Activated naive CD4-positive, alpha-beta T cell treated with anti-CD3 and anti-CD28 coated beads for 36 hours (primary cell): ENCODE measurements at regions not wholly inside any gene's neighbourhood (a gene's known extent, or its start where the extent isn't known, plus 50 kb on each side); places are given as distances from the start of the nearest gene placed in this dataset.

ENCODE experiments used
- CTCF ChIA-PET: fragments of 350-600 bp; sonication (Branson Sonifier 250); formaldehyde crosslinking; loops from one replicate; lab custom pipeline; 2021; ENCODE audit warnings: antibody characterized with exemption; lab: Charles Lee
- DNase-seq: peaks from one replicate; pipeline ENCODE4 v3.0.0-alpha.2; 2020
- H3K27ac Mint-ChIP-seq: one replicate; pipeline ENCODE4 v1.8.0; 2021; ENCODE audit warnings: mild to moderate bottlenecking, mixed read lengths
- H3K27me3 Mint-ChIP-seq: one replicate; pipeline ENCODE4 v1.8.0; 2021; ENCODE audit warnings: low read depth, mixed read lengths
- H3K36me3 Mint-ChIP-seq: one replicate; pipeline ENCODE4 v1.8.0; 2021; ENCODE audit warnings: low read depth, mixed read lengths
- H3K4me1 Mint-ChIP-seq: one replicate; pipeline ENCODE4 v1.8.0; 2021; ENCODE audit warnings: low read depth, mixed read lengths
- H3K4me3 Mint-ChIP-seq: one replicate; pipeline ENCODE4 v1.8.0; 2021; ENCODE audit warnings: mild to moderate bottlenecking, moderate library complexity, mixed read lengths
- H3K9me3 Mint-ChIP-seq: one replicate; pipeline ENCODE4 v1.8.0; 2021; ENCODE audit warnings: mixed read lengths
- intact Hi-C: fragments of 100-400 bp; cut with micrococcal nuclease; formaldehyde crosslinking; loops from one replicate; pipeline ENCODE4 v1.15.1; 2023

DNA sequence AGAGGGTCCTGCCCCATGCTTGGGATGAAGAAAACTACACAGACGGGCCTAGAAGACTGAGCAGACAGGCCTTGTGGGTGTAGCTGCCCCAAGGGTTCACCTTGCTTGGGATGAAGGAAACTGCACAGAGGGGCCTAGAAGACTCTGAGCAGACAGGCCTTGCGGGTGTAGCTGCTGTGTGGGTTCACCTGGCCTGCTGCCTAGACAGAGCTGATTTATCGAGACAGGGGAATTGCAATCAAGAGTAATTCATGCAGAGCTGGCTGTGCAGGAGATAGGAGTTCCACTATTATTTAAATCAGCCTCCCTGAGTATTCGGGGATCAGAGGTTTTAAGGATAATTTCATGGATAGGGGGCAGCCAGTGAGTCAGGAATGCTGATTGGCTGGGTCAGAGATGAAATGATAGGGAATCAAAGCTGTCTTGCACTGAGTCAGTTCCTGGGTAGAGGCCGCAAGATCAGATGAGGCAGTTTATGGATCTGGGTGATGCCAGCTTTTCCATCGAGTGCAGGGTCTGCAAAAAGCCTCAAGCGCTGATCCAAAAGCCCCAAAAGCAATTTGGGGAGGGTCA is 341.4 kb downstream of the GALR1 start:
- Mint-ChIP-seq H3K27me3 (peaks cover 2% of the 10 kb centered on the region), H3K27ac (no peak overlapping the region), H3K4me1 (no peaks in the 10 kb centered on the region), H3K36me3 (no peaks in the 10 kb centered on the region), H3K4me3 (no peak overlapping the region), H3K9me3 (no peaks in the 10 kb centered on the region)
- intact Hi-C loops: no loop called here
- CTCF ChIA-PET: no interaction called here
- no peak for DNase-seq

DNA sequence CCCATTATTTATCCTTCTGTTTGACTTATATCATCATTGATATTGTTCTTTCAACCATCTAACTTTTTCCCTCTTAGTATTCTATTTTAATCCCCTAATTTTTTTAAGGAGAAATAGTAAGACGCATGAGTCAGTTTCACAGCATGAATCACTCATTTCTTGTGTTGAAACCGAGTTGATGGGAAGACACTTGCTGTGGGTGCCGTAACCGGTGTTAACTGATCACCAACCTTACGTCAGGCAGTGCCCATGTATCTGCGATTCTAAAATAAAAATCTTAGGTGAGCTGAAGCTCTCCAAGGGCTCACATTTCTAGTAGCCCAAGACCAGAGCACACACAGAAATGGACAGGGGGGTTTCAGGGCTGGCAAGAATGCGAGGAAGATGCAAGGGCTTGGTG is 348.1 kb downstream of the GALR1 start:
- no peak overlapping the region for H3K27ac Mint-ChIP-seq
- peaks cover 8% of the 10 kb centered on the region for H3K27me3 Mint-ChIP-seq

GRCh38 chr18:77600674-77601073 is 351.0 kb downstream of the GALR1 start:
- H3K36me3 Mint-ChIP-seq: no peaks in the 10 kb centered on the region
- intact Hi-C loops: no loop called here
- DNase-seq: no peak

More for the DNA sequence above, 348.1 kb downstream of the GALR1 start:
- CTCF ChIA-PET: no interaction called here
- no peaks in the 10 kb centered on the region for H3K9me3 Mint-ChIP-seq
- no peak overlapping the region for H3K4me3 Mint-ChIP-seq
- intact Hi-C loops: no loop called here
- no peak for DNase-seq
- no peaks in the 10 kb centered on the region for H3K36me3 Mint-ChIP-seq
- no peaks in the 10 kb centered on the region for H3K4me1 Mint-ChIP-seq

GRCh38 chr18:77601567-77601966 is 351.9 kb downstream of the GALR1 start:
- CTCF ChIA-PET: no interaction called here
- DNase-seq: no peak
- Mint-ChIP-seq H3K36me3 (no peaks in the 10 kb centered on the region), H3K27ac (no peak overlapping the region), H3K4me1 (no peaks in the 10 kb centered on the region), H3K27me3 (peaks cover 8% of the 10 kb centered on the region), H3K4me3 (no peak overlapping the region), H3K9me3 (no peaks in the 10 kb centered on the region)
- intact Hi-C loops: no loop called here

More at GRCh38 chr18:77600674-77601073, 351.0 kb downstream of the GALR1 start:
- no peaks in the 10 kb centered on the region for H3K9me3 Mint-ChIP-seq
- CTCF ChIA-PET: interaction anchor here (0.6 kb wide), 1 partner anchor 797 kb away, joined by 3 read pairs; no protein-coding TSS in a partner anchor
- H3K27me3 Mint-ChIP-seq: peaks cover 8% of the 10 kb centered on the region
- H3K4me1 Mint-ChIP-seq: no peaks in the 10 kb centered on the region
- no peak overlapping the region for H3K4me3 Mint-ChIP-seq
- H3K27ac Mint-ChIP-seq: no peak overlapping the region

GRCh38 chr18:77607087-77607486 is 357.4 kb downstream of the GALR1 start:
- Mint-ChIP-seq H3K4me1 (no peaks in the 10 kb centered on the region), H3K4me3 (no peak overlapping the region)
- CTCF ChIA-PET: no interaction called here

DNA sequence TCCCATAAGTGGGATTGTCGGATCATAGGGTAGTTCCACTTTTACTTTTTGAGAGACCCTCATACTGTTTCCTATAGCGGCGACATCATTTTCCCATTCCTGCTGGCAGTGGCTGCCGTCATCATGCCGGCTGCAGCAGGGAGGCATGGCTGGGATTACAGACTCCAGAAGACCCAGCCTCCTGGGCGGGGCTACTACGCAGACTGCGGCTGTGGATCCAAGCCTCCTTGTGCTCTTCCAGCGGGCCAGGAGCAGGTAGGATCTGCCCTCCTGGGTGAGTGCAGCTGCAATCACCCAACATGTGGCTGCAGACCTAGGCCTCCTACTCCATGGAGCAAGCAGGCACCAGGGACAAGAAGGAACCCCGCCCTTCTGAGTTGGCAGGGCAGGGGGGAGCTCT is 359.2 kb downstream of the GALR1 start:
- Mint-ChIP-seq H3K9me3 (no peaks in the 10 kb centered on the region), H3K4me3 (no peak overlapping the region), H3K36me3 (no peaks in the 10 kb centered on the region), H3K27ac (no peak overlapping the region), H3K27me3 (peaks cover 3% of the 10 kb centered on the region), H3K4me1 (no peaks in the 10 kb centered on the region)
- CTCF ChIA-PET: no interaction called here
- no peak for DNase-seq
- intact Hi-C loops: no loop called here

More at GRCh38 chr18:77607087-77607486, 357.4 kb downstream of the GALR1 start:
- DNase-seq: no peak
- intact Hi-C loops: no loop called here
- no peak overlapping the region for H3K27ac Mint-ChIP-seq
- no peaks in the 10 kb centered on the region for H3K9me3 Mint-ChIP-seq
- no peaks in the 10 kb centered on the region for H3K27me3 Mint-ChIP-seq
- H3K36me3 Mint-ChIP-seq: no peaks in the 10 kb centered on the region

GRCh38 chr18:77617694-77618093 is 368.0 kb downstream of the GALR1 start:
- Mint-ChIP-seq H3K4me3 (no peak overlapping the region), H3K9me3 (no peaks in the 10 kb centered on the region), H3K36me3 (no peaks in the 10 kb centered on the region), H3K4me1 (peaks cover 4% of the 10 kb centered on the region), H3K27me3 (peaks cover 20% of the 10 kb centered on the region), H3K27ac (no peak overlapping the region)
- no peak for DNase-seq
- CTCF ChIA-PET: no interaction called here
- intact Hi-C loops: no loop called here

- no peaks in the 10 kb centered on the region for H3K9me3 Mint-ChIP-seq
- no peak overlapping the region for H3K4me3 Mint-ChIP-seq
- CTCF ChIA-PET: no interaction called here
- H3K36me3 Mint-ChIP-seq: no peaks in the 10 kb centered on the region
- DNase-seq: no peak
- H3K27me3 Mint-ChIP-seq: peaks cover 12% of the 10 kb centered on the region
- intact Hi-C loops: no loop called here
- H3K27ac Mint-ChIP-seq: no peak overlapping the region
- peaks cover 4% of the 10 kb centered on the region for H3K4me1 Mint-ChIP-seq
Measured at GRCh38 chr18:77619525-77619924, 369.9 kb downstream of the GALR1 start.

DNA sequence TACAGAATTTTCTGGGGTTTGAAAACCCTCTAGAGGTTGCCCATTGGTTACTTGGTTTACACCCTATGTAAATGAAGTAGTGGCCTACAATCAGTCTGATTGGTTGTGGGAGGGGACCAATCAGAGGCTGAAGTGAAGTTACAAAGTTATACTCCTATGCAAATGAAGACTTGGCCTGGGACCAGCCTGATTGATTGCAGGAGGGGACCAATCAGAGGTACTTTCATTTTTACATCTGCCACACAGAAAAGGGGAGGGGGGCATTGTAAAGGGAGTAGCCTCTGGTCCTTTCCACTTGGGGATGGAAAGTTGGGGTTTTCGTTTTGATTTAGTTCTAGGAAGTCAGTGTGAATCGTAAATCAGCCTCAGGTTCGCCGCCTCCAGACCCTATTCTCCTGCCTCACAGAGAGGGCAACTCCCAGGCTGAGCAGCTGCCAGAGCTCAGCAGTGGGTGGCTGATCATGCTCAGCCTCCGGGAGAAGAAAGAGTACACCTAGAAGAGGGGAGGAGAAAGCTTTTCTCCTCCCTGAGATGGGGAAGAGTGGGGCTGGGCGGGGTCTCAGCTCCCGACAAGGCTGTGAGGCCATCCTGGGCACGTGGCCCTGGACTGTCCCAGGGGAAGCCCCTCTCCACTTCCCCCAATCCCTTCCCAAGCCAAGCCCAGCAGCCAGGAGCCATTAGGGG is 372.5 kb downstream of the GALR1 start:
- Mint-ChIP-seq H3K4me3 (no peak overlapping the region), H3K9me3 (no peaks in the 10 kb centered on the region), H3K36me3 (no peaks in the 10 kb centered on the region), H3K27me3 (peaks cover 3% of the 10 kb centered on the region), H3K4me1 (peaks cover 4% of the 10 kb centered on the region), H3K27ac (no peak overlapping the region)
- intact Hi-C loops: no loop called here
- CTCF ChIA-PET: no interaction called here
- DNase-seq: no peak

- Mint-ChIP-seq H3K4me3 (no peak overlapping the region), H3K27ac (no peak overlapping the region)
- intact Hi-C loops: no loop called here
Measured at GRCh38 chr18:77632758-77633157, 383.1 kb downstream of the GALR1 start.

DNA sequence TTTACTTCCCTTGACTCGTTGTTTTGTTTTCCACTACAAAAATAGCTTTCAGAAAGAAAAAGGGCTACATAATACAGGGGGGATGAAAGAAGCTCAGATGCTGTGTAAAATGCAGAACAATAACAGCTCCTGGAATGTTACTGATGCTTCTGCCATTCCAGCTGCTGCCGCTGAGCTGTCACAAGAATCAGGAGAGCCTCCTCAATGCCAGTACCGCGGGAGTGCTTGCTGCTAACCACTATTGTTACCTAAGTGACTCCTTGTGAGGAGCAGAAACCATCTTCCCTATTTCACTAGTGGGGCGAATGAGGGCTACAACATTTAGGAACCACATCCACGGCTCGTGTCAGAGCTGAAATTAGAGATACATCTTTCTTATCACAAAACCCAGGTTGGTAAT is 384.8 kb downstream of the GALR1 start:
- no peaks in the 10 kb centered on the region for H3K9me3 Mint-ChIP-seq
- peaks cover 19% of the 10 kb centered on the region for H3K27me3 Mint-ChIP-seq
- no peak overlapping the region for H3K27ac Mint-ChIP-seq
- H3K4me1 Mint-ChIP-seq: no peaks in the 10 kb centered on the region
- CTCF ChIA-PET: interaction anchor here (0.7 to 0.9 kb wide), 2 partner anchors 9 to 44 kb away, joined by 3 read pairs; no protein-coding TSS in a partner anchor
- intact Hi-C loops: no loop called here
- H3K36me3 Mint-ChIP-seq: no peaks in the 10 kb centered on the region
- no peak overlapping the region for H3K4me3 Mint-ChIP-seq
- DNase-seq: no peak

More at GRCh38 chr18:77632758-77633157, 383.1 kb downstream of the GALR1 start:
- peaks cover 16% of the 10 kb centered on the region for H3K27me3 Mint-ChIP-seq
- CTCF ChIA-PET: no interaction called here
- no peaks in the 10 kb centered on the region for H3K36me3 Mint-ChIP-seq
- H3K4me1 Mint-ChIP-seq: no peaks in the 10 kb centered on the region
- DNase-seq: no peak
- no peaks in the 10 kb centered on the region for H3K9me3 Mint-ChIP-seq

DNA sequence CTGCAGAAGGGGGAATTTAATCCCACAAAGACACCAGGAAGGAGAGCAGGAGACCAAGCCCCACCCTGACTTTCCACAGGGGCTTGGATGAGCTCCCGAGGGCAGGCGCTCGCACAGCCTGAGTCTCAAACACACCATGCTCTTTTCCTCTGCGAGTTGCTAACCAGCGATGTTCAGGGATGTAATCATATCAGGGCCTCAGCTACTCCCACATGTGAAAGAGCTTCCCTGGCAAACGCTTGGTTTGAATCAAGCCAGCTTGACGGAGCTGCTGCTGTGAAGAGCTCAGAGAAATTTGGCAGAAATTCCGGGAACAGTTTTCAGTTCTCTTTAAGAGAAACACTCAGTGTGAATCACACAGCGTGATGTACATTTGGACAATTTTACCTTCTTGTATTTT is 385.8 kb downstream of the GALR1 start:
- peaks cover 21% of the 10 kb centered on the region for H3K27me3 Mint-ChIP-seq
- DNase-seq: no peak

DNA sequence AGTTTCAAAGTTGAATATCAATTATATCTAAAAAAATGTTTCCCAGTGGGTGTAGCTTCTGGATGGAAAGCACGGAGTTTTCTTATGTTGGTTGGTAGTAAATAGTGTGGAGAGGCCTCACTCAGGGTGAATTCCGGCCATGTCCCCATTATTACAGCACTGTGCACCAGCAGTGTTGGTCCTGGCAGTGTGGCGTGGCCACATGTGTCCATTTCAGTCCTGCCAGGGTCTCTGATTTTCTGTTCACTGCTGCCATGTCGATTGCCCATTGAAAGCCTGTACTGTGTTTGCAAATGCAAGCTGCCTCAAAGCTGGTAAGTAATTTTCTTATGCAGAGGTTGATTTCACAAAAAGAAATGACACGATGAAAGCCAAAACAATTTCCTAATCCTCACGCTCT is 386.2 kb downstream of the GALR1 start:
- CTCF ChIA-PET: no interaction called here
- Mint-ChIP-seq H3K36me3 (no peaks in the 10 kb centered on the region), H3K9me3 (no peaks in the 10 kb centered on the region), H3K27ac (no peak overlapping the region), H3K4me1 (no peaks in the 10 kb centered on the region), H3K4me3 (no peak overlapping the region), H3K27me3 (peaks cover 21% of the 10 kb centered on the region)
- intact Hi-C loops: no loop called here
- no peak for DNase-seq

More for the DNA sequence above, 385.8 kb downstream of the GALR1 start:
- Mint-ChIP-seq H3K36me3 (no peaks in the 10 kb centered on the region), H3K27ac (no peak overlapping the region), H3K9me3 (no peaks in the 10 kb centered on the region), H3K4me3 (no peak overlapping the region), H3K4me1 (no peaks in the 10 kb centered on the region)
- intact Hi-C loops: no loop called here
- CTCF ChIA-PET: no interaction called here
